HG03280 (cell line): ENCODE measurements at regions not wholly inside any gene's neighbourhood (a gene's known extent, or its start where the extent isn't known, plus 50 kb on each side); places are given as distances from the start of the nearest gene placed in this dataset.

Experiments used
- ATAC-seq: cut with Tn5 transposase; IDR thresholded peaks from one replicate; pipeline ENCODE4 v1.9.1; 2021; ENCODE audit warnings: mild to moderate bottlenecking, moderate library complexity; ENCODE audit not compliant: unreplicated experiment

GRCh38 chr10:131806646-131807317 is 94.0 kb upstream of the PPP2R2D start:
- no peak for ATAC-seq

GRCh38 chr10:131808370-131808930 is 92.4 kb upstream of the PPP2R2D start:
- ATAC-seq: no peak

GRCh38 chr10:131810036-131810804 is 90.6 kb upstream of the PPP2R2D start:
- ATAC-seq: no peak

GRCh38 chr10:131810805-131811629 is 89.8 kb upstream of the PPP2R2D start:
- no peak for ATAC-seq

GRCh38 chr10:131811630-131812403 is 89.0 kb upstream of the PPP2R2D start:
- ATAC-seq: no peak

- no peak for ATAC-seq
These were observed 87.8 kb upstream of the PPP2R2D start for GRCh38 chr10:131812736-131813604.

GRCh38 chr10:131814567-131815265 is 86.1 kb upstream of the PPP2R2D start:
- ATAC-seq: no peak

GRCh38 chr10:131815266-131816156 is 85.3 kb upstream of the PPP2R2D start:
- no peak for ATAC-seq

- ATAC-seq: no peak
These were observed 84.5 kb upstream of the PPP2R2D start for GRCh38 chr10:131816157-131816775.

GRCh38 chr10:131816941-131817700 is 83.7 kb upstream of the PPP2R2D start:
- no peak for ATAC-seq

GRCh38 chr10:131817866-131818509 is 82.8 kb upstream of the PPP2R2D start:
- no peak for ATAC-seq

GRCh38 chr10:131818510-131819234 is 82.1 kb upstream of the PPP2R2D start:
- no peak for ATAC-seq

- ATAC-seq: no peak
These were observed 81.4 kb upstream of the PPP2R2D start for GRCh38 chr10:131819241-131820072.

GRCh38 chr10:131820626-131821025 is 80.2 kb upstream of the PPP2R2D start:
- ATAC-seq: no peak
